Osteoblast (primary cell): ENCODE measurements at regions not wholly inside any gene's neighbourhood (a gene's known extent, or its start where the extent isn't known, plus 50 kb on each side); places are given as distances from the start of the nearest gene placed in this dataset.
A peak's percentile ranks its signal among the peaks of the same experiment; 100 is the strongest.

Experiments used
- DNase-seq: peaks from one replicate; pipeline ENCODE4 v3.0.0; 2011; ENCODE audit warnings: low spot score, mixed read lengths; ENCODE audit not compliant: insufficient read length; ENCODE audit errors: missing footprints
- H2AFZ ChIP-seq: 2 replicates; pipeline ENCODE4 v1.6.0; 2011; ENCODE audit warnings: mild to moderate bottlenecking, low read length
- H3K27ac ChIP-seq: 2 replicates; pipeline ENCODE4 v1.5.1; 2011; ENCODE audit warnings: mild to moderate bottlenecking, low read depth, low read length, moderate library complexity
- H3K27me3 ChIP-seq: 2 replicates; pipeline ENCODE4 v1.6.0; 2012; ENCODE audit warnings: mild to moderate bottlenecking, control low read depth, inconsistent platforms, low read length, moderate library complexity; ENCODE audit not compliant: insufficient read depth
- H3K36me3 ChIP-seq: 2 replicates; pipeline ENCODE4 v1.5.1; 2011; ENCODE audit warnings: mild to moderate bottlenecking, low read length, control low read depth, moderate library complexity; ENCODE audit not compliant: insufficient read depth
- H3K4me1 ChIP-seq: 2 replicates; pipeline ENCODE4 v1.5.1; 2011; ENCODE audit warnings: mild to moderate bottlenecking, low read length, control low read depth, moderate library complexity; ENCODE audit not compliant: insufficient read depth
- H3K4me2 ChIP-seq: 2 replicates; pipeline ENCODE4 v1.6.0; 2011; ENCODE audit warnings: mild to moderate bottlenecking, low read length; ENCODE audit not compliant: insufficient read depth
- H3K4me3 ChIP-seq: fragments of 200-600 bp; sonication (generic); 3 replicates; pipeline ENCODE4 v1.5.1; 2012; ENCODE audit warnings: mild to moderate bottlenecking, low read length, inconsistent platforms; ENCODE audit not compliant: insufficient read depth
- H3K79me2 ChIP-seq: 2 replicates; pipeline ENCODE4 v1.6.0; 2012; ENCODE audit warnings: mild to moderate bottlenecking, low read length, control low read depth, inconsistent platforms; ENCODE audit not compliant: insufficient read depth
- H3K9me3 ChIP-seq: 2 replicates; pipeline ENCODE4 v1.5.1; 2011; ENCODE audit warnings: low read depth, low read length, control low read depth
- H4K20me1 ChIP-seq: 2 replicates; pipeline ENCODE4 v1.6.0; 2012; ENCODE audit warnings: mild to moderate bottlenecking, low read length, control low read depth; ENCODE audit not compliant: insufficient read depth
- TF ChIP-seq, protein P1 (sequence below): IDR thresholded peaks from 2 replicates; pipeline ENCODE4 v1.5.1; 2011; ENCODE audit warnings: mild to moderate bottlenecking, low read depth, low read length, moderate library complexity; ENCODE audit errors: extremely low read depth

GRCh38 chr14:55973911-55974630 is 144.1 kb upstream of the PELI2 start:
- H3K9me3 ChIP-seq, result no peaks in the 10 kb centered on the region
- no peaks in the 10 kb centered on the region for H3K4me1 ChIP-seq
- H3K4me3 ChIP-seq, result no peak overlapping the region
- no peaks in the 10 kb centered on the region for H3K36me3 ChIP-seq
- no peaks in the 10 kb centered on the region for H4K20me1 ChIP-seq
- H3K27me3 ChIP-seq, result no peaks in the 10 kb centered on the region
- TF ChIP-seq, protein P1, sequence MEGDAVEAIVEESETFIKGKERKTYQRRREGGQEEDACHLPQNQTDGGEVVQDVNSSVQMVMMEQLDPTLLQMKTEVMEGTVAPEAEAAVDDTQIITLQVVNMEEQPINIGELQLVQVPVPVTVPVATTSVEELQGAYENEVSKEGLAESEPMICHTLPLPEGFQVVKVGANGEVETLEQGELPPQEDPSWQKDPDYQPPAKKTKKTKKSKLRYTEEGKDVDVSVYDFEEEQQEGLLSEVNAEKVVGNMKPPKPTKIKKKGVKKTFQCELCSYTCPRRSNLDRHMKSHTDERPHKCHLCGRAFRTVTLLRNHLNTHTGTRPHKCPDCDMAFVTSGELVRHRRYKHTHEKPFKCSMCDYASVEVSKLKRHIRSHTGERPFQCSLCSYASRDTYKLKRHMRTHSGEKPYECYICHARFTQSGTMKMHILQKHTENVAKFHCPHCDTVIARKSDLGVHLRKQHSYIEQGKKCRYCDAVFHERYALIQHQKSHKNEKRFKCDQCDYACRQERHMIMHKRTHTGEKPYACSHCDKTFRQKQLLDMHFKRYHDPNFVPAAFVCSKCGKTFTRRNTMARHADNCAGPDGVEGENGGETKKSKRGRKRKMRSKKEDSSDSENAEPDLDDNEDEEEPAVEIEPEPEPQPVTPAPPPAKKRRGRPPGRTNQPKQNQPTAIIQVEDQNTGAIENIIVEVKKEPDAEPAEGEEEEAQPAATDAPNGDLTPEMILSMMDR, result no peak
- no peak overlapping the region for H3K4me2 ChIP-seq
- no peak for DNase-seq
- peak overlapping the region; percentile 48 for H2AFZ ChIP-seq
- no peaks in the 10 kb centered on the region for H3K79me2 ChIP-seq
- H3K27ac ChIP-seq, result no peak overlapping the region

- Histone ChIP-seq H3K4me1 (no peaks in the 10 kb centered on the region), H3K4me3 (no peak overlapping the region), H3K79me2 (no peaks in the 10 kb centered on the region), H3K27me3 (no peaks in the 10 kb centered on the region), H3K36me3 (no peaks in the 10 kb centered on the region), H3K9me3 (no peaks in the 10 kb centered on the region), H4K20me1 (no peaks in the 10 kb centered on the region), H2AFZ (no peak overlapping the region), H3K27ac (no peak overlapping the region), H3K4me2 (no peak overlapping the region)
- TF ChIP-seq, protein P1, result no peak
- DNase-seq, result no peak
These were observed 142.8 kb upstream of the PELI2 start for GRCh38 chr14:55975281-55975910.

DNA sequence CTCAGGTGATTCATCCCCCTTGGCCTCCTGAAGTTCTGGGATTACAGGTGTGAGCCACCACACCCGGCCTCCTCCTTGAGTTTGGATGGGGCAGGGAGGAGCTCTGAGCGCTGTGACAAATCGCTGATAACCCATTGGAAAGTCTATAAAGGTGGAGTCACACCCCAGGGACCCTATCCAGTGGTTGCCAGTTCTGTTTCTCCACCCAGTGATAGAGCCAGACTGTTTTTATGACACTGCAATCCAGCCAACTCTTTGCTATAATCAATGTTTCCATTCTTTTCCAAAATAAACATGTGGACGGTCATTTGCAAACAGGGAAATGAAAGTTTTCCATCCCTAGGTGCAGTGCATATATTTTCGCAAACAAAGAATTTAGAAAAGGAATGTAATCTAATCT is 142.0 kb upstream of the PELI2 start:
- no peak overlapping the region for H3K4me2 ChIP-seq
- H2AFZ ChIP-seq, result no peak overlapping the region
- H4K20me1 ChIP-seq, result no peaks in the 10 kb centered on the region
- no peaks in the 10 kb centered on the region for H3K36me3 ChIP-seq
- TF ChIP-seq, protein P1, result no peak
- H3K27me3 ChIP-seq, result no peaks in the 10 kb centered on the region
- DNase-seq, result no peak
- no peak overlapping the region for H3K4me3 ChIP-seq
- H3K27ac ChIP-seq, result no peak overlapping the region
- no peaks in the 10 kb centered on the region for H3K4me1 ChIP-seq
- H3K9me3 ChIP-seq, result peaks cover 2% of the 10 kb centered on the region
- no peaks in the 10 kb centered on the region for H3K79me2 ChIP-seq

DNA sequence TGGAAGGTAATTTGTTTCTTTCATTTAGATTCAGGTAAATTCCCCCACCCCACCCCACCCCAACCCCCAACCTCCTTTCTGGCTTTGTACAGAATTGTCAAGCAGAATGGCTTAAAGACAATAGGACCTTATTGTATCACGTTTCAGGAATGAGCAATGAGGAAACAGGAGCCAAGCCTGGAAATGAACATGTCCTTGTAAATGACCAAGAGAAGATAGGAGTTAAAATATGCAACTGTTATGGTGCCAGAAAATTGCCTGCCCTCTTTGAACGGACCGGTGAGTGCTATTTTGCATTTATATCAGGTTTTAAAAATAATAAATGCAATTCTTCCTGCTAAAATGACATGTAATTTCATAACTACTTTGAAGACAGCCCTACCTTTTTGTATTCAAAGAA is 141.6 kb upstream of the PELI2 start:
- Histone ChIP-seq H3K4me2 (no peak overlapping the region), H4K20me1 (no peaks in the 10 kb centered on the region), H3K27me3 (no peaks in the 10 kb centered on the region), H3K4me3 (no peak overlapping the region), H3K36me3 (no peaks in the 10 kb centered on the region), H3K79me2 (no peaks in the 10 kb centered on the region), H3K4me1 (no peaks in the 10 kb centered on the region), H3K9me3 (peaks cover 2% of the 10 kb centered on the region), H2AFZ (no peak overlapping the region), H3K27ac (no peak overlapping the region)
- no peak for DNase-seq
- TF ChIP-seq, protein P1, result no peak
